Loucy (cell line): ENCODE measurements at regions not wholly inside any gene's neighbourhood (a gene's known extent, or its start where the extent isn't known, plus 50 kb on each side); places are given as distances from the start of the nearest gene placed in this dataset.

ENCODE experiments used
- H2AFZ ChIP-seq: fragments of 200-600 bp; sonication (generic); 2 replicates; pipeline ENCODE4 v1.6.0; 2016; ENCODE audit warnings: antibody characterized with exemption, mild to moderate bottlenecking, low read length, moderate library complexity
- H3F3A ChIP-seq: fragments of 200-600 bp; 2 replicates; pipeline ENCODE4 v1.6.0; 2016; ENCODE audit warnings: antibody characterized with exemption, low read depth, mild to moderate bottlenecking
- H3K27me3 ChIP-seq: fragments of 200-600 bp; sonication (generic); 2 replicates; pipeline ENCODE4 v1.6.1; 2014; ENCODE audit warnings: low read length, mild to moderate bottlenecking; ENCODE audit not compliant: insufficient read depth, poor library complexity, severe bottlenecking
- H3K36me3 ChIP-seq: fragments of 200-600 bp; sonication (generic); 2 replicates; pipeline ENCODE4 v1.6.1; 2016; ENCODE audit warnings: low read length; ENCODE audit not compliant: insufficient read depth
- H3K4me1 ChIP-seq: fragments of 200-600 bp; sonication (generic); 2 replicates; pipeline ENCODE4 v1.5.1; 2014; ENCODE audit warnings: low read length, mild to moderate bottlenecking; ENCODE audit not compliant: insufficient read depth, poor library complexity, severe bottlenecking
- H3K4me2 ChIP-seq: fragments of 200-600 bp; sonication (generic); 2 replicates; pipeline ENCODE4 v1.6.0; 2014; ENCODE audit warnings: antibody characterized with exemption, low read length, low read depth, mild to moderate bottlenecking; ENCODE audit not compliant: poor library complexity, severe bottlenecking
- H3K4me3 ChIP-seq: fragments of 200-600 bp; sonication (generic); 2 replicates; pipeline ENCODE4 v1.5.1; 2014; ENCODE audit warnings: low read length, mild to moderate bottlenecking, mixed read lengths; ENCODE audit not compliant: poor library complexity, severe bottlenecking
- H3K79me2 ChIP-seq: fragments of 200-600 bp; sonication (generic); 2 replicates; pipeline ENCODE4 v1.6.1; 2014; ENCODE audit warnings: low read length; ENCODE audit not compliant: insufficient read depth
- H3K9ac ChIP-seq: fragments of 200-600 bp; sonication (generic); 2 replicates; pipeline ENCODE4 v1.6.0; 2014; ENCODE audit warnings: mild to moderate bottlenecking, low read depth, low read length, moderate library complexity; ENCODE audit not compliant: poor library complexity, severe bottlenecking
- H3K9me2 ChIP-seq: fragments of 200-600 bp; sonication (generic); replicated peaks from 2 replicates; pipeline ENCODE4 v1.6.1; 2016; ENCODE audit warnings: low read depth, low read length, mixed read lengths
- H3K9me3 ChIP-seq: fragments of 200-600 bp; sonication (generic); 2 replicates; pipeline ENCODE4 v1.6.1; 2014; ENCODE audit warnings: mild to moderate bottlenecking, antibody characterized with exemption, low read length, low read depth; ENCODE audit not compliant: insufficient read depth
- H4K20me1 ChIP-seq: fragments of 200-600 bp; sonication (generic); 2 replicates; pipeline ENCODE4 v1.6.0; 2014; ENCODE audit warnings: antibody characterized with exemption, low read length, mild to moderate bottlenecking; ENCODE audit not compliant: insufficient read depth, poor library complexity, severe bottlenecking
- EZH2phosphoT487 ChIP-seq: fragments of 200-600 bp; IDR thresholded peaks from 2 replicates; pipeline ENCODE4 v1.6.1; 2018; ENCODE audit warnings: antibody characterized with exemption, mild to moderate bottlenecking, moderate library complexity, borderline replicate concordance
- TF ChIP-seq, protein P1 (sequence below): fragments of 200-600 bp; sonication (generic); conservative IDR thresholded peaks from 2 replicates; pipeline ENCODE4 v1.5.1; 2014; ENCODE audit warnings: mild to moderate bottlenecking, antibody characterized with exemption, low read length

DNA sequence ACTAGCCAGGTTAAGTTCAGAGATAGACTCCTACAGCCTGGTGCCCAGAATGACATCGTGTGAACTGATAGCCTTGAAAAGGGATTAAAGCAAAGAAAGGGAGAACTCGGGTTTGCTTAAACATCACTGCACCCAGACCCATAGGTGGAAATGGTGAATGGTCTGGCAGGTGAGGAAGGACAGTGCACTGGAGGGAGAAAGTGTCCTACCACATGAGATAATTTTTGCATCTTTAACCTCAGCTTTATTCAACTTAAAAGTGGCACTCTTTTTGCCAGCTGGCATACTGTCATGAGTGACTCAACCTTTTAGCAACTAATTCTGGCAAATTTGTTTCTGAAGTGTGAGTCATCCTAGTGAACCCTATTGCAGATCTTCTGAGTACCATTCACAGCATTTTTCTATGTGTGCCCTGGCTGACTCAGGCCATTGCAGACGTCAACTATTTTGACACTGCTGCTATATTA, 53.0 kb upstream of the DAPP1 start:
- no peaks in the 10 kb centered on the region for H3K79me2 ChIP-seq
- H3K9me2 ChIP-seq = no peaks in the 10 kb centered on the region
- no peak overlapping the region for H3K4me2 ChIP-seq
- H3F3A ChIP-seq = no peaks in the 10 kb centered on the region
- no peaks in the 10 kb centered on the region for H3K4me1 ChIP-seq
- TF ChIP-seq EZH2phosphoT487 = no peak
- TF ChIP-seq, protein P1, sequence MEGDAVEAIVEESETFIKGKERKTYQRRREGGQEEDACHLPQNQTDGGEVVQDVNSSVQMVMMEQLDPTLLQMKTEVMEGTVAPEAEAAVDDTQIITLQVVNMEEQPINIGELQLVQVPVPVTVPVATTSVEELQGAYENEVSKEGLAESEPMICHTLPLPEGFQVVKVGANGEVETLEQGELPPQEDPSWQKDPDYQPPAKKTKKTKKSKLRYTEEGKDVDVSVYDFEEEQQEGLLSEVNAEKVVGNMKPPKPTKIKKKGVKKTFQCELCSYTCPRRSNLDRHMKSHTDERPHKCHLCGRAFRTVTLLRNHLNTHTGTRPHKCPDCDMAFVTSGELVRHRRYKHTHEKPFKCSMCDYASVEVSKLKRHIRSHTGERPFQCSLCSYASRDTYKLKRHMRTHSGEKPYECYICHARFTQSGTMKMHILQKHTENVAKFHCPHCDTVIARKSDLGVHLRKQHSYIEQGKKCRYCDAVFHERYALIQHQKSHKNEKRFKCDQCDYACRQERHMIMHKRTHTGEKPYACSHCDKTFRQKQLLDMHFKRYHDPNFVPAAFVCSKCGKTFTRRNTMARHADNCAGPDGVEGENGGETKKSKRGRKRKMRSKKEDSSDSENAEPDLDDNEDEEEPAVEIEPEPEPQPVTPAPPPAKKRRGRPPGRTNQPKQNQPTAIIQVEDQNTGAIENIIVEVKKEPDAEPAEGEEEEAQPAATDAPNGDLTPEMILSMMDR = no peak
- no peaks in the 10 kb centered on the region for H3K9me3 ChIP-seq
- H3K9ac ChIP-seq = no peak overlapping the region
- no peak overlapping the region for H2AFZ ChIP-seq
- H3K27me3 ChIP-seq = no peaks in the 10 kb centered on the region
- no peak overlapping the region for H3K4me3 ChIP-seq
- no peaks in the 10 kb centered on the region for H3K36me3 ChIP-seq
- no peaks in the 10 kb centered on the region for H4K20me1 ChIP-seq

DNA sequence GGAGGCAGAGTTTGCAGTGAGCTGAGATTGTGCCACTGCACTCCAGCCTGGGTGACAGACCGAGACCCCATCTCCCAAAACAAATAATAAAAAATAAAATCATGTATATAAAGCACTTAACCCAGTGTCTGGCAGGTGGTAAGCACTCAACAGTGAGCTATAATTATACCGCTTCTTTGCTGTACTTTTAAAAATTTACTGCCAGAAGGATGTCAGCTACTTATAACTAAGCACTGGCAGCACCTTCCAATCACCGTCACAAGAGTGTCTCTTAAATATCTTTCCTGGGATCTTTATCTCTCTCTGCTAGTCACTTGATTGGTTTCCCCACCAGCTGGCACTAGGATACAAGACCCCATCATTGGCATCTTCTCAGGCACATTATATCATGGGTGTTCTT, 53.9 kb upstream of the DAPP1 start:
- Histone ChIP-seq H3K4me3 (no peak overlapping the region), H3K9me2 (no peaks in the 10 kb centered on the region), H3K4me2 (no peak overlapping the region), H3K79me2 (no peaks in the 10 kb centered on the region), H3K9me3 (no peaks in the 10 kb centered on the region), H3K36me3 (no peaks in the 10 kb centered on the region), H3K4me1 (no peaks in the 10 kb centered on the region), H4K20me1 (no peaks in the 10 kb centered on the region), H3F3A (no peaks in the 10 kb centered on the region), H3K27me3 (no peaks in the 10 kb centered on the region), H3K9ac (no peak overlapping the region), H2AFZ (no peak overlapping the region)
- TF ChIP-seq, protein P1 = no peak
- no peak for TF ChIP-seq EZH2phosphoT487

DNA sequence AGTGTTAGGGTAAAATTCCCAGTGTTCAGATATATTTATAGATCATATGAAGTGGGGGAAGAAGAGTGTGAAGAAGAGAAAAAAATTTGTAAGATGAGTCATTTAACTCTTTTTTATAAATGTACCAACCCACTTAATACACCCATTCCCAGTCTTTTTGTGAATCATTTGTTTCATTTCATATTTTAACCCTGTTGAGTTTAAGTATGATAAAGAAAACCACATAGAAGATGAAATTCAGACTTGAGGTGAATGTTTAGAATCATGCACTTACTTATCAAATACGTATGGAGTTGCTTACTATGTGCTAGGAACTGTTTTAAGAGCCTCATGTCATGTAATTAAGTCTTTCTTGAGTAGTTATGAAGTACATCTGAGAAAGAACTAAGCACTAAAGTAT, 56.6 kb upstream of the DAPP1 start:
- Histone ChIP-seq H2AFZ (no peak overlapping the region), H3K79me2 (no peaks in the 10 kb centered on the region), H3F3A (no peaks in the 10 kb centered on the region), H3K9me2 (no peaks in the 10 kb centered on the region), H3K27me3 (no peaks in the 10 kb centered on the region), H4K20me1 (no peaks in the 10 kb centered on the region), H3K4me1 (no peaks in the 10 kb centered on the region), H3K9me3 (no peaks in the 10 kb centered on the region), H3K4me3 (no peak overlapping the region), H3K4me2 (no peak overlapping the region), H3K9ac (no peak overlapping the region), H3K36me3 (no peaks in the 10 kb centered on the region)
- TF ChIP-seq EZH2phosphoT487 = no peak
- TF ChIP-seq, protein P1 = no peak
